GM23338 (cell line): ENCODE measurements at regions not wholly inside any gene's neighbourhood (a gene's known extent, or its start where the extent isn't known, plus 50 kb on each side); places are given as distances from the start of the nearest gene placed in this dataset.

Experiments used
- EZH2 ChIP-seq: fragments of 200-600 bp; sonication (generic); IDR thresholded peaks from one replicate; pipeline ENCODE4 v1.8.0; 2017; ENCODE audit warnings: antibody characterized with exemption, mild to moderate bottlenecking, low read depth; ENCODE audit not compliant: unreplicated experiment
- EZH2phosphoT487 ChIP-seq: fragments of 200-600 bp; sonication (generic); IDR thresholded peaks from one replicate; pipeline ENCODE4 v1.8.1; 2018; ENCODE audit warnings: antibody characterized with exemption; ENCODE audit not compliant: unreplicated experiment
- JUNB ChIP-seq: IDR thresholded peaks from one replicate; pipeline ENCODE4 v1.6.1; 2016; ENCODE audit warnings: antibody characterized with exemption; ENCODE audit not compliant: unreplicated experiment
- POLR2AphosphoS5 ChIP-seq: IDR thresholded peaks from 2 replicates; pipeline ENCODE4 v1.6.1; 2016; ENCODE audit warnings: antibody characterized with exemption, low read depth
- STAT1 ChIP-seq: IDR thresholded peaks from one replicate; pipeline ENCODE4 v1.6.1; 2016; ENCODE audit warnings: antibody characterized with exemption; ENCODE audit not compliant: unreplicated experiment
- TF ChIP-seq, protein P1 (sequence below), 2 experiments: fragments of 200-600 bp in 1 of 2; sonication (generic) in 1 of 2; conservative IDR thresholded peaks; 2 replicates each; pipeline versions ENCODE4 v1.5.1 to v1.6.1; 2016 to 2017; ENCODE audit warnings: antibody characterized with exemption in 2 of 2, low read depth in 2 of 2, mild to moderate bottlenecking in 2 of 2, moderate library complexity in 1 of 2
- TF ChIP-seq, protein P2 (sequence below): IDR thresholded peaks from one replicate; pipeline ENCODE4 v1.6.1; 2018; ENCODE audit warnings: antibody characterized with exemption; ENCODE audit not compliant: unreplicated experiment

DNA sequence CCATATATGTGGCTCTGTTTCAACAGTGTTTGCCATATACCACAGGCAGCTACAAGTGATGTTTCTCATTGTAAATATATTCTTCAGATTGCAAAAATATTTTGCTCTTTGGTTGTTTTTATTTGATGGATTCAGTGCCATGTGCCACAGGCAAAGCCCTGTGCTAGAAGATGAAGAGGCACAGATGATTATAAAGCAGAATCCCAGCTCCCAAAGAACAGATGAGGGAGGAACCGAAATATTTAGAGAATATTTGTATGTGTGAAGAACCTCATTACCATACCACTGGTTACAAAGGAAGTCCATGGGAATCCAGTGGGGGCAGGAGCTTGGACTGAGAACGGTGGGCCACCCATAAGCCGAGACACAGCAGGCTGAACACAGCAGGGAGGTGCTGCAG lies 143.8 kb upstream of the NDUFV2 start:
- TF ChIP-seq, protein P1, sequence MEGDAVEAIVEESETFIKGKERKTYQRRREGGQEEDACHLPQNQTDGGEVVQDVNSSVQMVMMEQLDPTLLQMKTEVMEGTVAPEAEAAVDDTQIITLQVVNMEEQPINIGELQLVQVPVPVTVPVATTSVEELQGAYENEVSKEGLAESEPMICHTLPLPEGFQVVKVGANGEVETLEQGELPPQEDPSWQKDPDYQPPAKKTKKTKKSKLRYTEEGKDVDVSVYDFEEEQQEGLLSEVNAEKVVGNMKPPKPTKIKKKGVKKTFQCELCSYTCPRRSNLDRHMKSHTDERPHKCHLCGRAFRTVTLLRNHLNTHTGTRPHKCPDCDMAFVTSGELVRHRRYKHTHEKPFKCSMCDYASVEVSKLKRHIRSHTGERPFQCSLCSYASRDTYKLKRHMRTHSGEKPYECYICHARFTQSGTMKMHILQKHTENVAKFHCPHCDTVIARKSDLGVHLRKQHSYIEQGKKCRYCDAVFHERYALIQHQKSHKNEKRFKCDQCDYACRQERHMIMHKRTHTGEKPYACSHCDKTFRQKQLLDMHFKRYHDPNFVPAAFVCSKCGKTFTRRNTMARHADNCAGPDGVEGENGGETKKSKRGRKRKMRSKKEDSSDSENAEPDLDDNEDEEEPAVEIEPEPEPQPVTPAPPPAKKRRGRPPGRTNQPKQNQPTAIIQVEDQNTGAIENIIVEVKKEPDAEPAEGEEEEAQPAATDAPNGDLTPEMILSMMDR (conservative IDR thresholded peaks at IDR 0.05; ENCODE audit: low read depth in 2 of 2): no peak
- TF ChIP-seq, protein P2, sequence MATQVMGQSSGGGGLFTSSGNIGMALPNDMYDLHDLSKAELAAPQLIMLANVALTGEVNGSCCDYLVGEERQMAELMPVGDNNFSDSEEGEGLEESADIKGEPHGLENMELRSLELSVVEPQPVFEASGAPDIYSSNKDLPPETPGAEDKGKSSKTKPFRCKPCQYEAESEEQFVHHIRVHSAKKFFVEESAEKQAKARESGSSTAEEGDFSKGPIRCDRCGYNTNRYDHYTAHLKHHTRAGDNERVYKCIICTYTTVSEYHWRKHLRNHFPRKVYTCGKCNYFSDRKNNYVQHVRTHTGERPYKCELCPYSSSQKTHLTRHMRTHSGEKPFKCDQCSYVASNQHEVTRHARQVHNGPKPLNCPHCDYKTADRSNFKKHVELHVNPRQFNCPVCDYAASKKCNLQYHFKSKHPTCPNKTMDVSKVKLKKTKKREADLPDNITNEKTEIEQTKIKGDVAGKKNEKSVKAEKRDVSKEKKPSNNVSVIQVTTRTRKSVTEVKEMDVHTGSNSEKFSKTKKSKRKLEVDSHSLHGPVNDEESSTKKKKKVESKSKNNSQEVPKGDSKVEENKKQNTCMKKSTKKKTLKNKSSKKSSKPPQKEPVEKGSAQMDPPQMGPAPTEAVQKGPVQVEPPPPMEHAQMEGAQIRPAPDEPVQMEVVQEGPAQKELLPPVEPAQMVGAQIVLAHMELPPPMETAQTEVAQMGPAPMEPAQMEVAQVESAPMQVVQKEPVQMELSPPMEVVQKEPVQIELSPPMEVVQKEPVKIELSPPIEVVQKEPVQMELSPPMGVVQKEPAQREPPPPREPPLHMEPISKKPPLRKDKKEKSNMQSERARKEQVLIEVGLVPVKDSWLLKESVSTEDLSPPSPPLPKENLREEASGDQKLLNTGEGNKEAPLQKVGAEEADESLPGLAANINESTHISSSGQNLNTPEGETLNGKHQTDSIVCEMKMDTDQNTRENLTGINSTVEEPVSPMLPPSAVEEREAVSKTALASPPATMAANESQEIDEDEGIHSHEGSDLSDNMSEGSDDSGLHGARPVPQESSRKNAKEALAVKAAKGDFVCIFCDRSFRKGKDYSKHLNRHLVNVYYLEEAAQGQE: no peak
- TF ChIP-seq EZH2phosphoT487: no peak
- no peak for TF ChIP-seq EZH2
- TF ChIP-seq POLR2AphosphoS5: no peak
- TF ChIP-seq JUNB: no peak
- no peak for TF ChIP-seq STAT1
